Nucleus accumbens (tissue), 56 donors: ENCODE measurements at regions not wholly inside any gene's neighbourhood (a gene's known extent, or its start where the extent isn't known, plus 50 kb on each side); places are given as distances from the start of the nearest gene placed in this dataset.

Source experiments
- DNase-seq, 56 donors: peaks; one replicate each; lab custom pipeline; 2025; lab: John Stamatoyannopoulos, UW

GRCh38 chr11:80010536-80010935 lies 569.7 kb upstream of the TENM4 start:
- DNase-seq: no peak

- DNase-seq: no peak
Measured at GRCh38 chr11:80009081-80009480, 568.3 kb upstream of the TENM4 start.

- no peak for DNase-seq
Measured at GRCh38 chr11:80007616-80008015, 566.8 kb upstream of the TENM4 start.

- no peak for DNase-seq
Measured at GRCh38 chr11:79990141-79990540, 549.3 kb upstream of the TENM4 start.

GRCh38 chr11:79982185-79982584 lies 541.4 kb upstream of the TENM4 start:
- DNase-seq: no peak

- no peak for DNase-seq
Measured at GRCh38 chr11:79980916-79981315, 540.1 kb upstream of the TENM4 start.

GRCh38 chr11:79973721-79974617 lies 533.1 kb upstream of the TENM4 start:
- peak in 2 of 56 donors; percentile 1 to 5 for DNase-seq

GRCh38 chr11:79971255-79971654 lies 530.4 kb upstream of the TENM4 start:
- DNase-seq: no peak

GRCh38 chr11:79966592-79966991 lies 525.8 kb upstream of the TENM4 start:
- DNase-seq: no peak

GRCh38 chr11:79963856-79964645 lies 523.2 kb upstream of the TENM4 start:
- no peak for DNase-seq

GRCh38 chr11:79960461-79960860 lies 519.6 kb upstream of the TENM4 start:
- DNase-seq: no peak

- no peak for DNase-seq
Measured at GRCh38 chr11:79959318-79959717, 518.5 kb upstream of the TENM4 start.

GRCh38 chr11:79957702-79958101 lies 516.9 kb upstream of the TENM4 start:
- DNase-seq: no peak

GRCh38 chr11:79956061-79956460 lies 515.2 kb upstream of the TENM4 start:
- no peak for DNase-seq

- no peak for DNase-seq
Measured at GRCh38 chr11:79953629-79954028, 512.8 kb upstream of the TENM4 start.

GRCh38 chr11:79950741-79951140 lies 509.9 kb upstream of the TENM4 start:
- DNase-seq: no peak

GRCh38 chr11:79950172-79950571 lies 509.3 kb upstream of the TENM4 start:
- no peak for DNase-seq

GRCh38 chr11:79949574-79949973 lies 508.7 kb upstream of the TENM4 start:
- DNase-seq: no peak

GRCh38 chr11:79942646-79943045 lies 501.8 kb upstream of the TENM4 start:
- no peak for DNase-seq

GRCh38 chr11:79942090-79942489 lies 501.3 kb upstream of the TENM4 start:
- no peak for DNase-seq

- no peak for DNase-seq
Measured at GRCh38 chr11:79940974-79941735, 500.3 kb upstream of the TENM4 start.
